ENCODE measurements at regions not wholly inside any gene's neighbourhood (a gene's known extent, or its start where the extent isn't known, plus 50 kb on each side); places are given as distances from the start of the nearest gene placed in this dataset.

DNA sequence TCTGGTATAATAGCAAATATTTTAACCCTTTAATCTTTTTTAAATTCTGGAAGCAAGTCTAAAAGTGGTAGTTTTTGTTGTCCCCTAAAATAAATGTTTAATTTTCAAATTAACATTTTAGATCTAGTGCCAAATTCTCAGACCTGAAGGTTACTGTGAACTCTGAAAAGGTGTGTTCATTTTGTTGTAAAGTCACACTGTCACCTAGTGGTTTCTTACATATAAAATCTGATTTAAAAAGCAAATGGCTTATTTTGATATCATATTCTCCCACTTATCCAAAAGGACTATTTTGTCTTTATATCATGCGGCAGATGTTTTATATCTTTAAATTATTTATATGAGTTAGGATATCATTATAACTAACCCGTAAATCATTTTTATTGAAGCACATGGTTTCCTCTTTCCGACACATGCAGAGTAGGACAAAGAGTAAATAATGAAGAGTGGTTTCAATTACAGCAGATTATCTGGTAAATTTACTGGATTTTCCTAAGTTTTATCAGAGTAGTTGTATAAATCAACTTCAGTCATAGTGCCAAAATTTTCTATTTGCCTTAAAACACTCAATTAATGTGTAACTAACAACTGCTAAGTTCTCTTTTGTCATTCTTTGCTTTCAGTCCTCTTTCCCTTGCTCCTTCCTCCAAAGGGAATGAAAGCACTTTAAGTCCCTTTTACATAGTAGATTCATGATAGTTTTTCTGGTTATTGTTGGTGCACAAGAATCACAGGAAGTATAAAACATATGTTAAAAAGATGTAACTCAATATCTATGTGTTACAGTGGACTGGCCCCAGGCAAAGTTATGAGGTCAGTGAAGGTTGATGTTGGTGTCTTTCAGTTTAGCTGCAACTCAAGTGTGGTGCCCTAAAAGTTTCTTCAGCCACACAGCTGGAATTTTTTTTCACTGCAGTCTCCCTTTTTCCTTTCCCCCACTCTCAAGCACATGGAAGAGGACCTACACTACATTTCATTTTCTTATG, 189.6 kb downstream of the COX7C start:
- intact Hi-C loops (cut with DNase I; ENCODE audit: low total_unique reads): no loop called here
- Histone ChIP-seq H3K9me3 (no peaks in the 10 kb centered on the region), H3K4me3 (no peak overlapping the region), H3K27ac (no peak overlapping the region), H3K36me3 (no peaks in the 10 kb centered on the region), H3K27me3 (no peaks in the 10 kb centered on the region), H3K4me1 (no peaks in the 10 kb centered on the region)
- TF ChIP-seq EP300 (IDR thresholded peaks at IDR 0.05; ENCODE audit: low read depth) (no peak), CTCF (IDR thresholded peaks at IDR 0.05) (no peak), POLR2A (IDR thresholded peaks at IDR 0.05) (no peak), POLR2AphosphoS5 (IDR thresholded peaks at IDR 0.05) (no peak)
- no peak for DNase-seq
- 63 to 68% methylated on average over 3 of the region's 3 CpGs for WGBS, 2 donors (ENCODE audit: low coverage in 1 of 2)
- in situ Hi-C loops (cut with MboI; ENCODE audit: low pct_ligation_motif_present in 1 of 4, low pct_unique_long_range_greater_than_20kb in 1 of 4, low sequenced_read_pairs in 3 of 4): no loop called here

- intact Hi-C loops (cut with DNase I; ENCODE audit: low total_unique reads): no loop called here
- Histone ChIP-seq H3K4me3 (no peak overlapping the region), H3K9me3 (no peaks in the 10 kb centered on the region), H3K4me1 (no peaks in the 10 kb centered on the region), H3K36me3 (no peaks in the 10 kb centered on the region), H3K27me3 (no peaks in the 10 kb centered on the region), H3K27ac (no peak overlapping the region)
- TF ChIP-seq POLR2A (IDR thresholded peaks at IDR 0.05): no peak
- TF ChIP-seq CTCF (IDR thresholded peaks at IDR 0.05): no peak
- TF ChIP-seq EP300 (IDR thresholded peaks at IDR 0.05; ENCODE audit: low read depth): no peak
- no peak for TF ChIP-seq POLR2AphosphoS5 (IDR thresholded peaks at IDR 0.05)
- 64 to 73% methylated on average over 1 of the region's 1 CpG for WGBS, 2 donors (ENCODE audit: low coverage in 1 of 2)
- in situ Hi-C loops (cut with MboI; ENCODE audit: low pct_ligation_motif_present in 1 of 4, low pct_unique_long_range_greater_than_20kb in 1 of 4, low sequenced_read_pairs in 3 of 4): no loop called here
- DNase-seq: no peak
Measured at GRCh38 chr5:86814315-86814714, 196.6 kb downstream of the COX7C start.

- H3K27me3 ChIP-seq: no peaks in the 10 kb centered on the region
- in situ Hi-C loops (cut with MboI; ENCODE audit: low pct_ligation_motif_present in 1 of 4, low pct_unique_long_range_greater_than_20kb in 1 of 4, low sequenced_read_pairs in 3 of 4): no loop called here
- H3K36me3 ChIP-seq: no peaks in the 10 kb centered on the region
- no peak for TF ChIP-seq EP300 (IDR thresholded peaks at IDR 0.05; ENCODE audit: low read depth)
- TF ChIP-seq CTCF (IDR thresholded peaks at IDR 0.05): no peak
- no peak for TF ChIP-seq POLR2AphosphoS5 (IDR thresholded peaks at IDR 0.05)
- TF ChIP-seq POLR2A (IDR thresholded peaks at IDR 0.05): no peak
- intact Hi-C loops (cut with DNase I; ENCODE audit: low total_unique reads): no loop called here
- no peaks in the 10 kb centered on the region for H3K9me3 ChIP-seq
- no peak for DNase-seq
- H3K4me1 ChIP-seq: no peaks in the 10 kb centered on the region
- no peak overlapping the region for H3K4me3 ChIP-seq
- no peak overlapping the region for H3K27ac ChIP-seq
Measured at GRCh38 chr5:86814907-86815306, 197.2 kb downstream of the COX7C start.

DNA sequence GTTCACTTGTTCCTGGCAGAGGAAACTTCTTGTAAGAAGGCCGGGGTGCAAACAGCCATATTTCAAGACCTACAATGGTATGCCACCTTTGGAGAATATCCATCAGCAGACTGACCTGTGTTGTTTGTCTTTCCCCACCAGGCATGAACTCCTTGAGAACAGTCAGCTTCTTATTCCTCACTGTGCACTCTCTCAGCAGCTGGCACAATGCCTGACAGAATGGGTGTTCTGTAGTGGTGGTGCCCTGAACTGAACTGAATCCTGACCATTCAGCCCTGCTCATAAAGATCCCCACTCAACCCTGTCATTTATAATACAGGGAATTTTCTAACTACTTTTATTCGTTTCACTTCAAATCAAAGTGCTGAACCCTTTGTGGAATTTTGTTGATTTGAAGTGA, 206.9 kb downstream of the COX7C start:
- Histone ChIP-seq H3K27ac (no peak overlapping the region), H3K9me3 (no peaks in the 10 kb centered on the region), H3K36me3 (no peaks in the 10 kb centered on the region), H3K27me3 (no peaks in the 10 kb centered on the region), H3K4me3 (no peak overlapping the region), H3K4me1 (no peaks in the 10 kb centered on the region)
- TF ChIP-seq POLR2AphosphoS5 (IDR thresholded peaks at IDR 0.05) (no peak), POLR2A (IDR thresholded peaks at IDR 0.05) (no peak), EP300 (IDR thresholded peaks at IDR 0.05; ENCODE audit: low read depth) (no peak), CTCF (IDR thresholded peaks at IDR 0.05) (no peak)
- WGBS, 2 donors (ENCODE audit: low coverage in 1 of 2): 28 to 33% methylated on average over 2 of the region's 2 CpGs
- intact Hi-C loops (cut with DNase I; ENCODE audit: low total_unique reads): no loop called here
- in situ Hi-C loops (cut with MboI; ENCODE audit: low pct_ligation_motif_present in 1 of 4, low pct_unique_long_range_greater_than_20kb in 1 of 4, low sequenced_read_pairs in 3 of 4): no loop called here
- DNase-seq: no peak
